GM23248 (cell line): ENCODE measurements at regions not wholly inside any gene's neighbourhood (a gene's known extent, or its start where the extent isn't known, plus 50 kb on each side); places are given as distances from the start of the nearest gene placed in this dataset.

Source experiments
- DNase-seq: peaks from one replicate; pipeline ENCODE4 v3.0.0-alpha.2; 2015
- H2AFZ ChIP-seq: fragments of 200-600 bp; sonication (generic); 2 replicates; pipeline ENCODE4 v1.6.1; 2016; ENCODE audit warnings: antibody characterized with exemption
- H3F3A ChIP-seq: fragments of 200-600 bp; sonication (generic); 2 replicates; pipeline ENCODE4 v1.6.1; 2016; ENCODE audit warnings: mild to moderate bottlenecking, antibody characterized with exemption, mixed run types; ENCODE audit not compliant: insufficient read depth
- H3K27ac ChIP-seq: fragments of 200-600 bp; sonication (generic); 2 replicates; pipeline ENCODE4 v1.5.1; 2016; ENCODE audit warnings: mild to moderate bottlenecking
- H3K27me3 ChIP-seq: fragments of 200-600 bp; sonication (generic); replicated peaks from 2 replicates; pipeline ENCODE4 v1.6.1; 2016; ENCODE audit warnings: mild to moderate bottlenecking; ENCODE audit not compliant: insufficient read depth
- H3K36me3 ChIP-seq: fragments of 200-600 bp; sonication (generic); 2 replicates; pipeline ENCODE4 v1.6.1; 2016; ENCODE audit warnings: low read depth, mild to moderate bottlenecking
- H3K4me1 ChIP-seq: fragments of 200-600 bp; sonication (generic); 2 replicates; pipeline ENCODE4 v1.6.1; 2016; ENCODE audit warnings: mild to moderate bottlenecking; ENCODE audit not compliant: insufficient read depth
- H3K4me2 ChIP-seq: fragments of 200-600 bp; sonication (generic); one replicate; pipeline ENCODE4 v1.6.1; 2016; ENCODE audit warnings: mild to moderate bottlenecking; ENCODE audit not compliant: unreplicated experiment
- H3K4me3 ChIP-seq: fragments of 200-600 bp; sonication (generic); 2 replicates; pipeline ENCODE4 v1.5.1; 2016; ENCODE audit warnings: mild to moderate bottlenecking
- H3K79me2 ChIP-seq: fragments of 200-600 bp; sonication (generic); 2 replicates; pipeline ENCODE4 v1.6.1; 2016; ENCODE audit warnings: mild to moderate bottlenecking; ENCODE audit not compliant: insufficient read depth
- H3K9ac ChIP-seq: fragments of 200-600 bp; sonication (generic); 2 replicates; pipeline ENCODE4 v1.6.1; 2016; ENCODE audit warnings: mild to moderate bottlenecking
- H3K9me2 ChIP-seq: fragments of 200-600 bp; sonication (generic); 2 replicates; pipeline ENCODE4 v1.6.1; 2016; ENCODE audit warnings: mixed run types, mild to moderate bottlenecking, moderate library complexity; ENCODE audit not compliant: insufficient read depth
- H3K9me3 ChIP-seq: fragments of 200-600 bp; sonication (generic); one replicate; pipeline ENCODE4 v1.6.1; 2017; ENCODE audit warnings: low read depth
- H4K20me1 ChIP-seq: fragments of 200-600 bp; sonication (generic); 2 replicates; pipeline ENCODE4 v1.6.0; 2016; ENCODE audit not compliant: insufficient read depth
- EZH2 ChIP-seq: fragments of 200-600 bp; sonication (generic); IDR thresholded peaks from 2 replicates; pipeline ENCODE4 v1.6.1; 2018; ENCODE audit warnings: antibody characterized with exemption, mild to moderate bottlenecking; ENCODE audit not compliant: insufficient read depth, poor library complexity, severe bottlenecking
- EZH2phosphoT487 ChIP-seq: fragments of 200-600 bp; sonication (generic); IDR thresholded peaks from 2 replicates; pipeline ENCODE4 v1.6.1; 2018; ENCODE audit warnings: antibody characterized with exemption, moderate library complexity, mild to moderate bottlenecking, low read depth; ENCODE audit not compliant: insufficient read depth
- WGBS, 2 experiments: methylation state at CpG; one replicate each; pipeline ENCODE4 v1.1.6; 2015 to 2017; ENCODE audit warnings: low lambda C conversion rate in 2 of 2, low coverage in 1 of 2; ENCODE audit errors: missing lambda C conversion rate in 2 of 2; 5-methylcytosine and 5-hydroxymethylcytosine counted together
- in situ Hi-C: fragments of 300-500 bp; cut with MboI; formaldehyde crosslinking; loops from 2 replicates; pipeline ENCODE4 v1.15.0; 2020

- peaks cover 17% of the 10 kb centered on the region for H3K4me1 ChIP-seq
- H2AFZ ChIP-seq: no peak overlapping the region
- no peaks in the 10 kb centered on the region for H4K20me1 ChIP-seq
- no peak overlapping the region for H3K4me3 ChIP-seq
- no peaks in the 10 kb centered on the region for H3K27me3 ChIP-seq
- H3K4me2 ChIP-seq: no peak overlapping the region
- no peaks in the 10 kb centered on the region for H3K9me2 ChIP-seq
- TF ChIP-seq EZH2phosphoT487: no peak
- no peak for TF ChIP-seq EZH2
- 69 to 78% methylated on average over 3 of the region's 3 CpGs for WGBS, 2 experiments
- H3K36me3 ChIP-seq: no peaks in the 10 kb centered on the region
- no peaks in the 10 kb centered on the region for H3K9me3 ChIP-seq
- H3K79me2 ChIP-seq: no peaks in the 10 kb centered on the region
- DNase-seq: no peak
- no peak overlapping the region for H3K9ac ChIP-seq
- in situ Hi-C loops: no loop called here
- H3F3A ChIP-seq: peaks cover 6% of the 10 kb centered on the region
- H3K27ac ChIP-seq: no peak overlapping the region
Observed at GRCh38 chr7:42378149-42378548, 141.1 kb upstream of the GLI3 start.

- Histone ChIP-seq H3K9me3 (no peaks in the 10 kb centered on the region), H3K27me3 (0 out of 2 replicates have a peak, but pooled peaks cover 3% of the 10 kb centered on the region), H3K79me2 (no peaks in the 10 kb centered on the region), H3K36me3 (no peaks in the 10 kb centered on the region), H3K4me3 (no peak overlapping the region), H3K9ac (no peak overlapping the region), H3K4me2 (no peak overlapping the region), H3K4me1 (no peaks in the 10 kb centered on the region), H3K27ac (no peak overlapping the region), H4K20me1 (no peaks in the 10 kb centered on the region), H3F3A (no peaks in the 10 kb centered on the region), H2AFZ (no peak overlapping the region), H3K9me2 (no peaks in the 10 kb centered on the region)
- 83% methylated on average over 1 of the region's 1 CpG for WGBS, 2 experiments
- TF ChIP-seq EZH2phosphoT487 (no peak), EZH2 (no peak)
- in situ Hi-C loops: no loop called here
- no peak for DNase-seq
Observed at GRCh38 chr7:42373285-42373684, 136.3 kb upstream of the GLI3 start.

- H3K4me1 ChIP-seq: no peaks in the 10 kb centered on the region
- H3K4me2 ChIP-seq: no peak overlapping the region
- no peaks in the 10 kb centered on the region for H3F3A ChIP-seq
- H2AFZ ChIP-seq: no peak overlapping the region
- H3K9ac ChIP-seq: no peak overlapping the region
- H3K4me3 ChIP-seq: no peak overlapping the region
- in situ Hi-C loops: no loop called here
- no peaks in the 10 kb centered on the region for H3K9me3 ChIP-seq
- TF ChIP-seq EZH2 (no peak), EZH2phosphoT487 (no peak)
- no peaks in the 10 kb centered on the region for H3K9me2 ChIP-seq
- no peaks in the 10 kb centered on the region for H3K79me2 ChIP-seq
- H4K20me1 ChIP-seq: no peaks in the 10 kb centered on the region
- 79 to 81% methylated on average over 3 of the region's 3 CpGs for WGBS, 2 experiments
- H3K27ac ChIP-seq: no peak overlapping the region
- 0 out of 2 replicates have a peak, but pooled peaks cover 4% of the 10 kb centered on the region for H3K27me3 ChIP-seq
- no peak for DNase-seq
- no peaks in the 10 kb centered on the region for H3K36me3 ChIP-seq
Observed at GRCh38 chr7:42372479-42372878, 135.5 kb upstream of the GLI3 start.

- TF ChIP-seq EZH2 (no peak), EZH2phosphoT487 (no peak)
- no peak overlapping the region for H3K27ac ChIP-seq
- no peak overlapping the region for H3K4me2 ChIP-seq
- no peaks in the 10 kb centered on the region for H3K9me2 ChIP-seq
- H3F3A ChIP-seq: no peaks in the 10 kb centered on the region
- no peak overlapping the region for H3K9ac ChIP-seq
- 0 to 4% methylated on average over 1 of the region's 1 CpG for WGBS, 2 experiments
- no peaks in the 10 kb centered on the region for H4K20me1 ChIP-seq
- no peaks in the 10 kb centered on the region for H3K9me3 ChIP-seq
- H3K79me2 ChIP-seq: no peaks in the 10 kb centered on the region
- no peaks in the 10 kb centered on the region for H3K4me1 ChIP-seq
- DNase-seq: peak; percentile 16
- no peak overlapping the region for H3K4me3 ChIP-seq
- in situ Hi-C loops: no loop called here
- no peaks in the 10 kb centered on the region for H3K36me3 ChIP-seq
- no peak overlapping the region for H2AFZ ChIP-seq
- no peaks in the 10 kb centered on the region for H3K27me3 ChIP-seq
Observed at GRCh38 chr7:42359946-42360345, 122.9 kb upstream of the GLI3 start.

GRCh38 chr7:42351316-42351935 is 114.4 kb upstream of the GLI3 start:
- no peaks in the 10 kb centered on the region for H3K36me3 ChIP-seq
- no peaks in the 10 kb centered on the region for H3K27me3 ChIP-seq
- no peaks in the 10 kb centered on the region for H3K79me2 ChIP-seq
- H3K4me2 ChIP-seq: peak overlapping the region; percentile 29
- no peak overlapping the region; the same call in 1 of the 2 replicates for H2AFZ ChIP-seq
- DNase-seq: peak; percentile 32
- no peaks in the 10 kb centered on the region for H3K9me3 ChIP-seq
- no peak for TF ChIP-seq EZH2
- no peak for TF ChIP-seq EZH2phosphoT487
- WGBS, 2 experiments: 27 to 29% methylated on average over 5 of the region's 5 CpGs
- no peak overlapping the region for H3K27ac ChIP-seq
- H3K4me3 ChIP-seq: 0 out of 2 replicates have a peak overlapping the region, but pooled peaks have one; percentile 12
- H4K20me1 ChIP-seq: no peaks in the 10 kb centered on the region
- in situ Hi-C loops: no loop called here
- H3K9me2 ChIP-seq: no peaks in the 10 kb centered on the region
- peaks cover 4% of the 10 kb centered on the region for H3F3A ChIP-seq
- no peak overlapping the region for H3K9ac ChIP-seq
- peaks cover 20% of the 10 kb centered on the region for H3K4me1 ChIP-seq
